Activated naive CD4-positive, alpha-beta T cell treated with anti-CD3 and anti-CD28 coated beads, Interleukin-2, amount 50 U/mL, for 24 hours (primary cell): ENCODE measurements at regions not wholly inside any gene's neighbourhood (a gene's known extent, or its start where the extent isn't known, plus 50 kb on each side); places are given as distances from the start of the nearest gene placed in this dataset.
"Not testable (repeated sequence)": the region's sequence is repeated elsewhere in the genome, so short reads cannot be mapped to it uniquely, and the experiment has no call there.

Experiments used
- H3K27ac Mint-ChIP-seq: one replicate; pipeline ENCODE4 v1.8.0; 2021; ENCODE audit warnings: mild to moderate bottlenecking, mixed read lengths
- H3K27me3 Mint-ChIP-seq: one replicate; pipeline ENCODE4 v1.8.0; 2021; ENCODE audit warnings: mixed read lengths
- H3K36me3 Mint-ChIP-seq: one replicate; pipeline ENCODE4 v1.8.0; 2021; ENCODE audit warnings: mixed read lengths
- H3K4me1 Mint-ChIP-seq: one replicate; pipeline ENCODE4 v1.8.0; 2021; ENCODE audit warnings: mixed read lengths
- H3K4me3 Mint-ChIP-seq: one replicate; pipeline ENCODE4 v1.8.0; 2021; ENCODE audit warnings: mild to moderate bottlenecking, mixed read lengths
- H3K9me3 Mint-ChIP-seq: one replicate; pipeline ENCODE4 v1.8.0; 2021; ENCODE audit warnings: mixed read lengths

DNA sequence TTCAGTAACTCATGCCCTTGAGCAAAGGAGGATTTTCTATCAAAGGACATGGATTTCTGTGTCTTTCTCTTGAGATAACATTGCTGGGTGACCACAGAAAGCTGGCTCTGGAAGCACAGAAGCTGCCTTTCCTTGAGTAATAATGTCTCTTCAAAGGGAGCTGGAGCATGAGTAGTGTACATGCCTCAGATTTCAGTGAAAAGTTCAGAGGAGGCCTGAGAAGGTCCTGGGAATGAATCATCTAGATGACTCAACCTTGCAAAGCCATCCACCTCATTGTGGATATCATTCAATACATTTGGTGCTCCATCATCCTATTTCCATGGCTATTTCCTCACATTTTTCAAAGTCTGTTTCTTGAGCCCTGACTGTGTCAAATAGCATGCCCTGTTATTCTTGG is 125.1 kb upstream of the POTEB3 start:
- H3K36me3 Mint-ChIP-seq, H3K4me3 Mint-ChIP-seq: not testable (repeated sequence)

DNA sequence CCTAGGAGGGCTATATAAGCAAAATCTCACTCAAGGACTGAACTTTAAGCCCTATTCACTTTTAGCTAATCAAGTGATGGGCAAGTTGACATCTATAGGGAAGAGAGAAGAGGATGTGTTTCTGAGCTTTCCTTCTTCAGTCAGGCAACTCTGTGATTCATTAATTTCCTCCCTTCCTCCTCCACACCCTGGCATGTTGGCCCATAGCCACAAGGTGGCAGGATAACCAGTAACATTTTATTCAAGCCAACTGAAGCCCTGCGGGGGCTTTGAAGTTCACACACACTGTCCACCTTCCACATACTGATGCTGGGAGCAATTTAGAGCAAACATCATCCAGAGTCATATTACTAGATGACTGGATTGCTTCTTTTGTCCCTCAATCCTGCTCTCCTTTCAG is 111.5 kb upstream of the POTEB3 start:
- H3K4me1 Mint-ChIP-seq, H3K4me3 Mint-ChIP-seq, H3K27me3 Mint-ChIP-seq, H3K27ac Mint-ChIP-seq, H3K36me3 Mint-ChIP-seq, H3K9me3 Mint-ChIP-seq: not testable (repeated sequence)

More for the DNA sequence above, 125.1 kb upstream of the POTEB3 start:
- not testable (repeated sequence) for H3K27ac Mint-ChIP-seq, H3K4me1 Mint-ChIP-seq, H3K9me3 Mint-ChIP-seq, H3K27me3 Mint-ChIP-seq

DNA sequence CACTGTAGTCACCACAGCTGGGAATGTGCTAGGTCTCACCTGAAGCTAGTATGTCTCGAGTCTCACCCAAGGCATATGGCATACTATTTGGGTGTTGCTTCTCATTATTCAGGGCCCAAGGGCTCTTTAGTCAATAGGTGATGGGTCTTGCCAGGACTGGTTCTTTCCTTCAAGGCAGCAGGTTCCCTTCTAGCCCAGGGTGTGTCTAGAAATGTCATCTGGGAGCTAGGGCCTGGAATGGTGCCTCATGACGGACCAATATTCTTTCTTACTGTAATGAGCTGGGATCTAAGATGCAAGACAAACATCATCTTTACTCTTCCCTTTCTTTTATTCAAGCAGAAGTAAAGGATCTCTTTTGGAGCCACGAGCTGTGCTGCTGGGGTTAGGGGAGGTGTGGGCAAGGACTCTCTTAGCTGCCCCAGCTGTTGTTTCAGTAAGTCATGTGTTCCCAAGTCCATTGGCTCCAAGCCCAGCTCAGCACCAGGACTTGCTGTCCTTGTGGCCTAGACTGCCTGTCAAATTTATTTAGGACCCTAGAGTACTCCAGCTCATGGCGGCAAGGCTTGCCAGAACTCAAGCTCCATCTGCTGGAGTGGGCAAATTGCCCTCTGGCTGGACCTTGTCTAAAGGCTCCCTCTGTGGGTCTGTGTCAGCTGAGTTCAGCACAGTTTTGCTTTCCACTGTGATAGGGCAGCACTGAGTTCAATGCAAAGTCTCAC is 106.0 kb upstream of the POTEB3 start:
- H3K27me3 Mint-ChIP-seq, H3K27ac Mint-ChIP-seq: not testable (repeated sequence)

DNA sequence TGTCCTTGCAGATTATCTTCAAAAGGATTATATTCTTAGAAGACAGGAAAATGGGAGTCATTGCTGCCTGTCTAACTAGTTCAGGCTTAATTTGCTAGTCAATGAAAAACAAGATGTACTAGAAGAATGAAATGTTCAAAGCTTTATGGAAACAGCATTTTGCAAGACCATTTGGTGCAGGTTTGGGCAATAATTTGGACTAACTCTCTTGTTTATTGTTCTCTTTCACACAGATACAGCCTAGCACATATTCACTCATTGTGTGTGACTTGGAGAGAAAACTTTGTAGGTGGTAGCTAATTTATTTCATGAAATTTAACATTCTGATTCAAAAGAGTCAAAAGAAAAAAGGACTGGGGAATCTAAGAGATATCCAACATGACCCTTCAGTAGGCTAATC is 92.5 kb upstream of the POTEB3 start:
- not testable (repeated sequence) for H3K27me3 Mint-ChIP-seq, H3K9me3 Mint-ChIP-seq, H3K4me1 Mint-ChIP-seq, H3K4me3 Mint-ChIP-seq, H3K27ac Mint-ChIP-seq, H3K36me3 Mint-ChIP-seq

More for the DNA sequence above, 106.0 kb upstream of the POTEB3 start:
- not testable (repeated sequence) for H3K9me3 Mint-ChIP-seq, H3K36me3 Mint-ChIP-seq, H3K4me3 Mint-ChIP-seq, H3K4me1 Mint-ChIP-seq

DNA sequence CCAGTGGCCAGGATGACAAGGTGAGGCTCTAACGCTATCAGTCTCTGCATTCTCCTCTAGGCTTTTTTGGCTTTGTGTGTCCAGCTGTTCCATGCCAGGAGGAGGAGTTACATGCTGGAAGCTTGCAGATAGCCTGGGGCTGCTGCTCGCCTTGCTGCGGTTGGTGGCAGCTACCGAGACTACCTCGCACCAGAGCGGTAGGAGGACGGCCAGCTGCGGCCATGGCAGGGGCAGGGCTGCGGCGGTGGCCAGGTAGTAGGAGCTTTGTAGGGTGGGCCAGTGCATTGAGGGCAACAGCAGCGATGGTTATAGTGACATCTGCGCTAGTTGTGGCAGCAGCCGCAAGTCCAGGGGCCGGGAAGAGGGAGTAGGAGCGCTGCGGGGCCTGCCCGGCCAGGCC is 75.9 kb upstream of the POTEB3 start:
- H3K27ac Mint-ChIP-seq, H3K9me3 Mint-ChIP-seq, H3K27me3 Mint-ChIP-seq, H3K36me3 Mint-ChIP-seq, H3K4me3 Mint-ChIP-seq, H3K4me1 Mint-ChIP-seq: not testable (repeated sequence)

DNA sequence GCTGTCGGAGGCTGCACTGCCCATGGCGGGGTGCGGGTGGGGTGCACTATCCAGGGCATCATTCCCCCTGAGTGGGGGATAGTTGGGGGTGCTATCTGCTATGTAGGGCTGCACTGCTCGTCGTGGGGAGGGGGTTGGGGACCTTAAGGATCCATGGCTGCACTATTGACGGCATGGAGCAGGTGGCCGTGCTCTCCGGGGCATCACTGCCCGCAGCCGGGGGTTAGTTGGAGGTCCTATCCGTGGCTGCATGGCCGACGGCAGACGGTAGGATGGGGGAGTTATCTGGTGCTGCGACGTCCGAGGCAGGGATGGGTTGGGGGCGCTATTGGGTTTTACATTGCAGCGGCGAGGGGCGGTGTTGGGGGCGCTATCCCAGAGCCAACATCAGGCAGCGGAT is 75.0 kb upstream of the POTEB3 start:
- not testable (repeated sequence) for H3K27ac Mint-ChIP-seq, H3K9me3 Mint-ChIP-seq, H3K27me3 Mint-ChIP-seq, H3K4me3 Mint-ChIP-seq, H3K36me3 Mint-ChIP-seq, H3K4me1 Mint-ChIP-seq

DNA sequence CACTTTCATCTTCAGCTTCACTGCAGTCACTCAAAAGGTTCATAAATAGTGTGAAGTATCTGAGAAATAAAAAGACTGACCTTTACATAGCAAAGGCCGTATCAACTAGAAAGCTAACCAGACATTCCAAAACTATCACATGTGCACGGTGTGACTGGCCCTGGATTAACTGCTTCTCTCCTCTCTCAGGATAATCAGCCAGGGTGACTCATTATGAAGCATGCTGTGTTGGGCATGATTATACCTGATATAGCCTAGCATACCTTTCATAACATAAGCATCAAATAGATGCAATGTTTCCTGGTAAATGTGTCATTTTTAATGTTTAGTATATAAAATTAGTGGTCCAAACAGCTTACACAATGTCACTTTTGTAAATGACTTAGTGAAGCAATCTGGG is 62.7 kb upstream of the POTEB3 start:
- H3K27ac Mint-ChIP-seq, H3K27me3 Mint-ChIP-seq, H3K9me3 Mint-ChIP-seq, H3K36me3 Mint-ChIP-seq, H3K4me1 Mint-ChIP-seq, H3K4me3 Mint-ChIP-seq: not testable (repeated sequence)
